Left kidney (tissue), 1 donor: ENCODE measurements at regions not wholly inside any gene's neighbourhood (a gene's known extent, or its start where the extent isn't known, plus 50 kb on each side); places are given as distances from the start of the nearest gene placed in this dataset.

Source experiments
- DNase-seq: peaks from one replicate; pipeline ENCODE4 v3.0.0-alpha.2; 2013

DNA sequence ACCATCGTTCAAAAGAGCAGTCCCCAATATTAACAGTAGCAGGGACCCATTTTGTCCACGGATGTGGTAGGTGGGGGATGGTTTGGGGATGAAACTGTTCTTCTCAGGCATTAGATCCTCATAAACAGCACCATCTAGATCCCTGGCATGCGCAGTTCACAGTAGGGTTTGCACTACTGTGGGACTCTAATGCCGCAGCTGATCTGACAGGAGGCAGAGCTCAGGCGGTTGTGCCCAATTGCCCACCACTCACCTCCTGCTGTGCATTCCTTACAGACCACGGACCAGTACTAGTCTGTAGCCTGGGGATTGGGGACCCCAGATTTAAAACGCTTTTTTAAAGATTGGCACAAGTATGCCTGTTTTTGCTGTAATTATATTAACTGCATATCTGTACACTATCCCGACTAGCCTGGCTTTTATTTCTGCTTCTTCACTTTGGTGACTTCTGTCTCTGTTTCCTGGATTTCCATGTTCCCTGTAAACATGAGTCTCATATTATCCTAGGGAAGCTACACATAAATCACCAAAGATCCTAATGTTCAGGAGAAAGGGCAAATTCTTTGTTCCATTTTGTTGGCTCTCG lies 163.3 kb upstream of the AKR1E2 start:
- DNase-seq = no peak

DNA sequence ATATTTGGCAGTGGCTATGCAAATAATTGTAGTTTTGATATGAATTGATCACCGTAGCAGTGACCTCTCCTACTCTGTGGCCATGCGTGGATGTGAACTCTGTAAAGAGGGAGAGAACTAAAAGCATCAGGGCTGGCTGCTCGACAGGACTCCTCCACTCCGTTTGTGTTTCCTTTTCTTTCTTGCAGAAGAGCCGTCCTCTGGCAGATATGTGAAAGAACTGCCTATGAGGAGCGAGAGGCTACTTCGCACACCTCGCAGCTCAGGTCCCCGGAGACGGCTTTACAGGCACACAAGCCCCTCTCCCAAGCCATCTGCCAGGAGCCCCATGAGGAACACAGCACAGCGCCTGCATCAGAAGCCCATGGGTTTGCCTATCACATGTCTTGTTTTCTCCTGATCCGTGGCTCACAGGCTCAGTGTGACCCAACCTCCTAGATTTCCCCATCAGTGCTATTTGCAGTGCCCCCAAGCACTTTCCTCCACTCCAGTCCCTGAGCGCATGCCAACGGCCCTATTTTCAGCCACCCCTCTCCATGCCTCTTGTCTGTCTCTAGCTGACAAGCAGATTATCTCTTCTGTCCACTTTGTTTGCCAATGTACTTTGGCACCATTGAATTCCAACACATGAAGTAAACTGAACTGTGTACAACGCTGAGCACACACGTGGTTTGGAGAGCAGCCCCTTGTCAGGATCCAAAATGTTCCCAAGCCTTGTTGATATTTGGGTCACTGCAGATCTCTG lies 164.3 kb upstream of the AKR1E2 start:
- no peak for DNase-seq

DNA sequence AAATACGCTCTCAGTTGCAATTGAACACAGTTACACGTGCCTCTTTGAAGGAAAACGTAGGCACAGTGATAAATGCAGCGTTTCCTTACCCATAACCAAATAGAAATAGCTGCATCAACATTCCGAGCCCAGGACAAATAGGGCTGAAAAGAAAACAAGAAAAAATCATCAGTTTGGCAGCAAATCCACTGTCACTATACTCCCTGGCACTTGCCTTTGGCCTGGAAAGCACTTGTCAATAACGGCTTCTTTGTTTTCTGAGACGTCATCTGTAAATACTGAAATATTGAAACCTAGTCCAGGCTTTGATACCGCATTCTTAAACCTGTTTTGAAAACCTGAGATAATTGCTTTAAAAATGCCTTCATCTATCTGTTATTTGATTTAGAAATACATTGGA lies 167.2 kb upstream of the AKR1E2 start:
- no peak for DNase-seq

DNA sequence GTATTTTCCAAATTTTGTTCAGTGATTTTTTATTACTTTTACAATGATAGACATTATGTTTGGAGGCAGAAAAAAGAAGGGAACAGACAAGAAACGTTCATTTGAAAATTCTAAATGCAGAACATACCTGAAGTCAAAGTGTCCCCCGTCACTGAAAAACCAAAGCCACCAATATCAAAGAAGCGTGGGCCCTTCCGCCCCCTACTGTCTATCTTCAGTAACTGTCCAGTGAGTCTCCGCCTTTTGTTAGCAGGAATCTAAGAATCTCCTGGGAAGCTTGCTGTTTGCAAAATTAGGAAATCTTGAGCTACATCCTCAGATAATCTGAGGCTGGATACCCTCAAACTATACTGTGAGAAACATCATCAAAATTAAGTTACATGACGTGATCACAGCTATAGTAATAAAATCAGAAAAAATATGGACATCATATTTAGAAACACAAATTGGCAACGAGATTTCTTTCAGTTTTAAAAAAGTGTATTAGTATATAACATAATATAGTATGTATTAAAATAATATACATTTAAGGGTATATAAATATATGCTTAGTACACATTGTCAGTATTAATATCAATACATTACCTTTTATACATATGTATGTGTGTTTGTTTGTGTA lies 169.3 kb upstream of the AKR1E2 start:
- DNase-seq = peak; percentile 73

DNA sequence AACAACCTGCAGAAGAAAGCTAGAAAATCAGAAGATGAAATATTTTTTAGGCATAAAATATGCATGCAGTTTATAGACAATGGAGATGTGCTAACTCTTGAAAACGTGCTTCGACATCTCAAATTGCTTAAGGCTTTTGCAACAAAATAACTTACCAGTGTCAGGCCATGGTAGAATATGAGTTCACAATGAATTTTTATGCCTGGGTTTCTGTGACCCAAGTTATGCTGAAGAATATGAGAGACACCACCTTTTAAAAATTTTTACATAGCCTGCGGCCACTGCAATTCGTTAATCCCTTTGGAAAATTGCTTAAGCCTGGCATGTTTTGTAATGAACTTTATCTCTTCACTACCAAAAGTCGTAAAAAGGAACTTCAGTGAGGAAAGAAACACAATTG lies 170.1 kb upstream of the AKR1E2 start:
- no peak for DNase-seq

DNA sequence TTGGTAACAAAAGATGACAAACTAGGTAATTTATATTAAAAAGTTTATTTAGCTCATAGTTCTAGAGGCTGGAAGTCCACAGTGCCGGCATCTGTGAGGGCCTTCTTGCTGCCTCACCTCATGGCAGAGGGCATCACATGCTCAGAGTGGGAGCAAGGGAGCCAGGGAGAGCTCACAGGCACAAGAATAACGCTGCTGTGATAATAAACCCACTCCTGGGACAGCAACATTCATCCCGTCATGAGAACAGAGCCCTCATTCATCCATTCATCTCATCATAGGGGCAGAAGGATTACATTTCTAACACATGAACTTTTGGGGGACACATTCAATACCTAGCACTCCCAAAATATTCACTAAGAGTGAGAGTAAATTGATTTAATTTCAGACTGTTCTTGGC lies 170.6 kb upstream of the AKR1E2 start:
- DNase-seq = no peak

DNA sequence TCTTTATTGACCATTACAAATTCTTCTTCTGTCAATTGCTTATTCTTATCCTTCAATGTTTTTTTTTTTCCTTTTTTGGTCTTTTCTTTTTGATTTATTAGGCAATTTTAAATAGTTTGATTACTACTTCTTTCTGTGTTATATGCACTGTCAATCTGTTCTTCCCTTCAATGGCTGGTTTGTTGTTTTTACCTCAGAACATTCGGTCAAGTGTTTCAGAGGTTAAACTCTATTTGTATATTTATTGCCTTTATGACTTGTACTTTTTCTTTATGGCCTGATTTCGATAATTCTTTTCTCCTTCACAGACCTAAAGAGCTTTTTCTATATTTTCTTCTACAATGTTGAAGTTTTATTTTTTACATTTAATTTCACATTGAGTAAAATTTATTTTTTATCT lies 171.5 kb upstream of the AKR1E2 start:
- DNase-seq = no peak

DNA sequence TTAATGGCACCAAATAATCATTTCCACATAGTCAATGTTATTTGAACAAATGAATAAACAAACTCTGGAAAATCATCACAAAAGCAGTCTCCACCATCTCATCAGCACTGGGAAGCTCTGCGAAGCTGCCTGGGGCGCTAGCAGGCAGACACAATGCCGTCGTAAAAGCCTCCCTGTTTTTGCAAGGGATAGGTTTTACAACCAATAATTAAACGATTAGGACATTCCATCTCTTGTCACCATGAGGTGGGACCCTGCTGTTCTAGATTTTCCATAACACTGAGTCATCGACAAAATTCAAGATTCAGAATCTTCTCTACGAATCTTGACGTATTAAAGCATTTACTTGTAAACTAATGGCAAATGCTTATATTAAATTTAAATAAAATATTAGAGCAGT lies 172.8 kb upstream of the AKR1E2 start:
- no peak for DNase-seq

DNA sequence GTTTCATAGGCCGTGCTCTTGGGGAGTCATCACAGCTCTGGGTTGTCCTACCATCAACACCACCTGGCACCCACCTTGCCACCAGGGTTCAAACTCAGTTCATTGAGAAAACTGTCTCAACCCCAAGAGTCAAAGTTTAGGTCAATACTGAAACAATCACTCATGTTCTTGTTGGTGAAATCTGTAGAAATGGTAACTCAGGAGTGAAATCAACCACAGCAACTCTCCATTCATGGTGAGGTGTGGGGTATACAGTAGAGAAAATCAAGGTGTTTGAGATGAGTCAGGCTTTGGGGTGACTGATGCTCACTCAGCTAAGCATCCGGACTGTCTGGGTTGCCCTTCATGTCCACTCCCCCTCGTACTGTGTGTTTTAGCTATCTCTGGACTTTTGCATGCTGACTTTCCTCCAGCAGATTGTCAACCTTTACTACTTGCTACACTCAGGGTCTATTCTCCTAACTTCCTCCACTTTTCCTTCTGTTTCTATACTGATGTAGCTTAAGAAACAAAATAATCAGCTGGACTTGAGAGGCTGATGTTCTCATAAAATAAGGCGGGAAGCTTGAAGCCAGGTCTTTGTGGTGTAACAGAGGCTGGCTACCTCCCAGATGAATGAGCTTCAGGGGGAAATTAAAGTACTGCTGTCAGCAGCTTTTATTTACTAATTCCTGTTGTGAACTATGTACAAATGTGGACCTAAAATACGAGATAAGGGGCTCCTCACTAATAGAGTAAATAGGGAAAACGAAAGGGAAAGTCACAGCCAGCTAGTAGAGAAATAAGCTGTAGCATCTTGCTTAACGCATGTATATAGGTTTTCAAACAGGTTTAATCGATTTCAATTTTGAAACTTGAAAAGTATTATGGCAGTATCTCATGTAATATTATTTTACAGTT lies 173.6 kb upstream of the AKR1E2 start:
- no peak for DNase-seq

DNA sequence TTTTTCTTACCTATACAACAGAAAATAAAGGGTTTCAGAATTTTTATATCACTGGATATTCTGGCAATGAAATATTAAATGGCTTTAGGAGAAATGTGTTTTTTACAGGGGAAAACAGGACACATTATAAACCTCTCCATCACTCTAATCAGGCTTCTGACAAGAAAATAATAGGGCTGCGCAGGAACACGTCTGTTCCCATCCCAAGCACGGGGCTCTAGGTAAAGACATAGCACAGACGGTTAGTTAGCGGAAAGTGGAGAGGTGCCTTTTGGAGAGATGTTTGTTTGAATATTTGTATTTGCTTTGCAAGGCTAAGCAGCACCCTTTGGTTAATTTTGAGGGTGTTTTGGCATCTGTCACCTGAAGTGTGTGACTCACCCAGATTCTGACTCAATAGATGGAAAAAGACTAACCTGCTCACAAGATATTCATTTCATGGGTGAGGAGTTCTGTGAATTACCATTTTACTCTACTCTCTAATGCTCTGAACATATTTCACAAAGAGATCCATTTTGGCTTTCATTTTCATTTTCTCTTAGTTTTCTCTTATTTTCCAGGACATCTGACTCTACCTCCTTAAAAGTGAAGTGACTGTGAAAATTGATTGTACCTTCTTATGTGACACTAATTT lies 174.5 kb upstream of the AKR1E2 start:
- DNase-seq = no peak

DNA sequence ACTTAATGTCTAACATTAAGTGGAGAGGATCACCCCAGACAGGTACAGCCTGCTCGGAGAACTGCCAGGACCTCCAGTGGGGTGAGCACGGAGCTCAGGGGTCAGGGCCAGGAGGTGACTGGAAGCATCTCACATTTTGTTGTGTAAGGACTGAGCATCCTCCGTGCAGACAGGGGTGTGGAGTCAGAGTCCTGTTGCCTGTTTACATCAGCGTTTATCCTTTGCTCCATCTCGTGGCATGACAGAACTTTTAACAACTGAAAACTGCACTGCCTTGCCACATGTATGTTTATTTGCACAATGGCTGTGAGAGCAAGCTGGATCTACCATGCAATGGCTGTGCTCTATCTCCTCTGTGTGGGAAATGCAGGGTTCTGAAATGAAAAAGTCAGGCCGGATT lies 175.4 kb upstream of the AKR1E2 start:
- no peak for DNase-seq

DNA sequence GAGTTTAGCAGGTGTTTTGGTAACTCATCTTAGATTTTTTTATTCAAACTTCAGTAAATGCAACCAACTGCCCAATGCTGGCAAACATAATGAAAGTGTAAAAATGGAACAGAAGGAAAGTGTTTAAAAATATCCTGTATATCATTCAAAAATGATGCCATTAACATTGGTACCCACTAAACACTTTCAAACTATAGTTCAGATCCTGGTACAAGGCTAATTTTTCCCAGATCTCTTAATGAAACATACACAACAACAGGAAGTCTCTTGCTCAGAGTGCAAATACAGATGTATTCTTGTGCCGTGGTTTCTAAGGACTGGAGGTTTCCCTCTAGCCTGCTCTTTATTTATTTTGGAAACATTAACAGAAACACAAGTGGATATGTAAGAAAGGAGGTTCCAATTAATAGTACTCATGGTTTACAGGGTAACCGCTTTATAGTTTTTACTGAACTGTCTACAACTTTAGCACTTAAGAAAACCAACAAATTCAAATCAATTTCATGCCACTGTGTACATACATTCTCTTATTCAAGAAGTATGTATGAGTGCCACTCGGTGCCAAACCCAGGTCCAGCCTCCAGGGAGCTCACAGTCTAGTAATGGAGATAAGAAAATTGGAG lies 176.0 kb upstream of the AKR1E2 start:
- DNase-seq = no peak

DNA sequence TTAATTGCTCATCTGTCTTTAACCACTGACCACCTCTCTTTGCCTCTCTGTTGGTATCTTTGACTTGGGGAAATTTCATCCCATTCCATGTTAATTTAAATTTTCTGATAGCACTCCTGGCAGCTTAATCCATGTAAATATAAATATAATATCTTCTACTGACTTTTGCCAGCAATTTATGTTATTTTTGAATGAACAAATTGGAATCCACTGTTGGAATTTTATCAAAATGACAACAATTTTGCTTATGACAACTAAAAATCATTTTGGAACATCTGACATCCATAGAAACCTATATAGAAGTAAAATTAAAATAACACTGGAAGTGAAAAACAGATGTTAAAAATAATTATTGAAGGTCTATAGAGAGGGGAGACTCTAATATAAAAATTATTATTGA lies 176.5 kb upstream of the AKR1E2 start:
- no peak for DNase-seq

DNA sequence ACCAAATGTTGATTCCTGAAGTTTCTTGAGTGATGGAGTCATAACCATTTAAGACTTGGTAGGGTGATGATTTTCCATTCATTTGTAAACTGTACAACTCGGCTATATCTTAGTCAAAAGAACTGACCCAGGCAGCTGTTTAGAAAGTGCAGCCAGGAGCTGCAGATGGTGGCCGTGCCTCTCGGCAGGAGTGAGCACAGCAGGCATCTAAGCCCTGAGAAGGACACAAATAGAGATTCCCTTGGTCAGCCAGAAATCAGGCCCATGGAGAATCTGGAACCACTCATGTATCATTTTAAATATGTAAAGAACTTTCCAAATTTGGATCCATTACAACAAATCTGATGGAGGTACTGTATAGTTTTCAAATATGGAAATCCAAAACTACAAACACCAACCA lies 177.0 kb upstream of the AKR1E2 start:
- DNase-seq = no peak

DNA sequence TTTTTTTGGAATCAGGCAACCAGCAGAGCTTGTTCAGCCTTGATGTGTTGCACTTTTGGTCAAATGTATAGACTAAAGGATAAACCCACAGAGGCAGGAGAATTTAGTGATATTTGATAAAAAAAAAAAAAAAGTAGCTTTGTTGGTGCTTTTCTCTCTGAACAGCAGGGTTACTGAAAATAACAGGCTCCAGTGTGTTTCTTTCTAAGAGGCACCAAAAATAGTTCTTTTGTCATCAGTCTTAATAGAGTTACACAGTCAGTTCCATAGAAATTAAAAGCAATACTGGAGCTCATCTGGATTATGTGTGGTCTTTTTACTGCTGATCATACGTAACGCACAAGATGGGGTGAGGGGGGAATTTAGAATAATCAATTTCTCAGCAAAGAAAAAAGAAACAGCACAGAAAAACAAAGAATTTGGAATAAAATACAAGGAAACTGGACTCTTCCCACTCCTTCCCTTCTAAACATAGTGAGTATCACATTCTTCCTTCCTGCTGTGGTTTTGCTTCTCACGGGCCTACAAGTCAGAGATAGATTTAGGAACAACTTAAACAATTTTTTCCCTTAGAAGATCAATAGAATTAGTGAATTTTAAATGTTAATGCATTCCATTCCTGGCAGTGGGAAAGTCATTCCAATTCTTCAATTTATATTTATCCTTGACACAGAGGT lies 178.8 kb upstream of the AKR1E2 start:
- no peak for DNase-seq

DNA sequence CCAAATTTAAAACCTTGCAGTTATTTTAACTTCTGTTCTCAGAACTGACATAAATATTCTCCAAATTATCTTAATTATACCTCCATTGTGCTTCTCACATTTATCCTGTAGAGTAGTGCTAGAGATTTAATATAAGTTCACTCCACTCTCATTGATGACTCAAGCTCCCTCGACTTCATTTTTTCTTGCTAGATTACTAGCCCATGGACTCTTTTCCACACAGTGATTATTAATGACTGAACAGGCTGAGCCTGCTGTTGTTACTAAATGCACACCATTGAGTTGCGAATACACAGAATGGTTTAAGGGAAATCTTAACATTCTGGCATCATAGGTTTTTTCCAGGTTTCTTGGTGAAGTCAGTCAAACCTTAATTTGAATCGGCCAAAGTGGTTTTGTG lies 179.5 kb upstream of the AKR1E2 start:
- DNase-seq = no peak

DNA sequence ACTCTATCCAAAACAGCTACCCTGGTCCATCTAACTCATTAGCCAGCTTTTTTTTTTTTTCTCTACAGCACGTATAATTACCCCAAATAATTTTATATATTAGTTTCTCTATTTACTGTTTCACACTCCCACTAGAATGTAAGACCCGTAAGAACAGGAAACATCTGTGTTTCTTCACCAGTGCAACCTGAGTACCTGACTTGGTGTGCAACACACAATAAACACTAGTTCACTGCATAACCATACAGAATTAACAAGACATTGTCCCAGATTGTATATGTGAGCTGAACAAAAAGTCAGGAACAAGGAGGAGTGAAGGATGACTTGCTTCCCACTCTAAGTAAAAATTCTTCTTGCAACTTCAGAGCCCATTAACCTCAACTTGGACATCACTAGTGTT lies 180.2 kb upstream of the AKR1E2 start:
- DNase-seq = no peak

DNA sequence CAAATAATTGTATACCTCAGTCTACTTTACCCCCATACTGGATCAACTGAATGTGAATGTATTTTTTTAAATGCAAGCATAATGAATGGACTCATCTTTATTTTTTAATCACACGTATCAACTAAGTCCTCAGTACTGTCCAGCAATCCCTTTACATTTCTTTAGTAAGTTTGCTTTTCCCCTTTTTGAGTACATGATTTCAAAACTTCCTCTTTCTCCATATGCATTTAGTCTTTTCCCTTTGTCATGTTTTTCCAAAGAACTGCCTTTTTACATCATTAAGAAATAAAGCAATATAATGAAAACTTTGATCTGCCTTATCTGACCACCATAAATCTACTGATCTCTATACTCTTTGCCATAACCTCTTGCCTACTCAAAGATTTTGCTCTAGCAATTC lies 182.5 kb upstream of the AKR1E2 start:
- DNase-seq = no peak

DNA sequence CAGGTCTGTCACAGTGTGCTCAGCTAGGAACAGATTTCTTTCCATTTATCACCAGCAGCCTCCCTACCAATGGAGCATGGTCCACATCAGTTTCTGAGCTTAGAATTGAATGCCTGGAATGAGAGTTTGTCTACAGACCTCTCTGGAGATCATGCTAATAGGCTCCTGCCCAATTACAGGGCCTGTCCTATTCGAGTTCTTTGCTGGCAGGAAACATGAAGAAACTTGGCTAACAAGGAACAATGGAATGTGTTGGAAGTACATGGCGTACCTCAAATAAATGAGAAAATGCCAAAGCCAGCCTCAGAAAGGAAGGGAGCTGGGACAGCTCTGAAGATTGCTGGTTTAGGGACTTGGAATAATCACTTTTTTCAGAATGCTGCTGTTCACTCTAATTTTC lies 186.0 kb upstream of the AKR1E2 start:
- DNase-seq = no peak

DNA sequence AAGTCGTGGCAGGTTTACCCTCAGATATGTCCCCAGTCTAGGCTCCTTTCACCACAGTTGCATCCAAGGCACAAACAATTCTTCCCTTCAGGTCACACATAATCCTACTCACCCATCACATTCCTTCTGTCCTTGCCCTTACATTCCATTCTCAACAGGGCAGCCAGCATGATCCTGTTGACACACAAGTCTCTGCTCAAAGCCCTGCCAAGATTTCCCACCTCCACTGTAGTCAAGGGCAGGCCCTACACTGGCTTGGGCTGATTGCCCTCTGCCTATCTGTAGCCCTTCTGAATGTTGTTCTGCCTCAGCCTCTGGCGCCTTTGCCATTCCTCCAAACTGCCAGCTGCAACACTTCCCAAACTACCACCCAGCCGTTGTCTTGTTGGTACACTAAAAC lies 187.9 kb upstream of the AKR1E2 start:
- DNase-seq = no peak

DNA sequence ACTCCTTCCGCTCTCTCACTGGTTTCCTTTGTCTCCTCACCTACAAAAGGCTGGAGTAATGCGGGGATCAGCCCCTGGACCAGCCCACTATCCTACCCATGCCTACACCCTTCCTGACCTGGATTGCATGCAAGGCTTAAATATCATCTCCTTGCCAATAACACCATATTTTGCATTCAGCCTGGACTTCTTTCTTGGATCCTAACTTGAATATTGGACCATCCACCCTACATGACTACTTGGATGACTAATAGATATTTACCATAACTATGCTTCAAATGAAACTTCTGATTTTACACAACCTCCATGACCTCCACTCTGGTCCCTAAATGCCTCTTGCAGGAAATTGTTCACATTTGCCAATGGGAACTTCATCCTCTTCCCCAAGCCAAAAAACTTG lies 188.3 kb upstream of the AKR1E2 start:
- DNase-seq = no peak
